ENCODE measurements at regions not wholly inside any gene's neighbourhood (a gene's known extent, or its start where the extent isn't known, plus 50 kb on each side); places are given as distances from the start of the nearest gene placed in this dataset.

DNA sequence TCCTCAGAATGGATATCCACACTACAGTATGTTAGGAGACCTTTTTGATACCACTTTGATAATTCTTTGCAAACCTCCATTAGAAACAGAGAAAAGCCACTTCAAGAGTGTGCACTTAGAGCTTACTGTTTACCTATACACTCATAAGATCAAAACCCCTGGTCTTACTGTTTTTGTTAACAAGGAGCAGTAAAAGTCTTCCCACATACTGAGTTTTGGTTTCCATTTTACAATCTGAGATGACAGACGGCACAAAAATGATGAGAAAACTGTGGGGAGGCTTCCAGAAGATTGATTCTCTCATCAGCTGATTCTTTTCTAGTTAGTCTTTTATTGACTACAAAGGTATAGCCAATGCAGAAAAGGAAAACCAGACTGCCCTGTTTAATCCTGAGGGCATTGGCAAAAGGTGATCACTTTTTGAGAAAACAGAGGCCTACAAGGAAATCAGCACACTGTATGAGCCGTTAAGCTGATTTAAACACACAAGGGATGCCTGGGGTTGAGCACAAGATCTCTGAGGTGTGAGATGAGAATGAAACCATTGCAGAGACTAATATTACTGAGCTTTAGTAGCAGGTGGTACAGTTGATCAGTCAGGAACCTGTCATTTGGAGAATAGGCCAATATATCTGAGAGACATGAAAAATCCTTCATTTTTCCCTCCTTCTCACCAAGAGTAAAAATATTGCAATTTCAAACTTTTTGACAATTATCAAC is 368.6 kb downstream of the GRB14 start:
- TF ChIP-seq YY1 (IDR thresholded peaks at IDR 0.05; ENCODE audit: insufficient read depth, insufficient read length) (no peak), ZNF274 (IDR thresholded peaks at IDR 0.05; ENCODE audit: low read depth, low read length) (no peak), SUZ12 (IDR thresholded peaks at IDR 0.05; ENCODE audit: extremely low read depth, insufficient read depth, insufficient read length) (no peak)

Measured in NT2/D1 (cell line).